ENCODE measurements at regions not wholly inside any gene's neighbourhood (a gene's known extent, or its start where the extent isn't known, plus 50 kb on each side); places are given as distances from the start of the nearest gene placed in this dataset.

GRCh38 chr1:232300466-232300865 is 329.5 kb downstream of the SIPA1L2 start:
- FAIRE-seq (no peak), DNase-seq (ENCODE audit: low read depth in 1 of 2, low spot score in 2 of 2) (no peak)
- ChIA-PET CTCF (ENCODE audit: partially characterized antibody) (interaction anchor here (1.1 to 1.6 kb wide), 2 partner anchors 9 to 39 kb away, joined by 3 to 4 read pairs; no protein-coding TSS in a partner anchor), POLR2A (ENCODE audit: partially characterized antibody) (no interaction called here)
- no peaks in the 10 kb centered on the region for H3K23me2 ChIP-seq (ENCODE audit: low read depth, low read length)
- H3K79me1 ChIP-seq (ENCODE audit: low read depth, low read length): no peaks in the 10 kb centered on the region
- no peaks in the 10 kb centered on the region for H3K79me2 ChIP-seq (ENCODE audit: control insufficient read depth in 1 of 2, insufficient read depth in 2 of 2, low read length in 2 of 2)
- WGBS, 2 experiments (ENCODE audit: extremely low coverage in 1 of 2, insufficient coverage in 1 of 2, insufficient read length in 1 of 2, insufficient replicate concordance in 2 of 2, low coverage in 1 of 2, low lambda C conversion rate in 2 of 2, missing lambda C conversion rate in 1 of 2): 95% methylated on average over 2 of the region's 2 CpGs; no CpG with 5 or more reads in 1 of the 2 experiments
- H2BK20ac ChIP-seq (ENCODE audit: low read length): no peak overlapping the region
- no peak overlapping the region for H2BK12ac ChIP-seq (ENCODE audit: low read depth, low read length)
- no peak for TF ChIP-seq PHF8 (conservative IDR thresholded peaks at IDR 0.05; ENCODE audit: low read depth, low read length)
- H3K4ac ChIP-seq (replicated peaks; ENCODE audit: insufficient read length, low read depth, low read length): no peak overlapping the region
- H3K9me3 ChIP-seq (ENCODE audit: insufficient read depth in 2 of 2, low read depth in 1 of 2, low read length in 1 of 2): no peaks in the 10 kb centered on the region
- H2AFZ ChIP-seq (ENCODE audit: low read length): no peak overlapping the region
- H3K56ac ChIP-seq (replicated peaks; ENCODE audit: insufficient read length, low read depth, low read length): no peak overlapping the region
- H2AK5ac ChIP-seq (ENCODE audit: low read depth, low read length): no peak overlapping the region
- peaks cover 0 to 5% (median 0%) of the 10 kb centered on the region in 4 experiments; a peak in 2 of 7 replicates for H3K4me1 ChIP-seq (replicated peaks in 1 of 4; ENCODE audit: control insufficient read depth in 3 of 4, insufficient read depth in 4 of 4, low read length in 3 of 4)
- H2BK5ac ChIP-seq (ENCODE audit: low read depth, low read length): no peak overlapping the region
- no peak overlapping the region for H3K4me3 ChIP-seq (ENCODE audit: extremely low read depth in 1 of 4, insufficient read depth in 2 of 4, low read depth in 3 of 4, low read length in 4 of 4)
- H3K27me3 ChIP-seq (replicated peaks in 1 of 4; ENCODE audit: control insufficient read depth in 3 of 4, extremely low read depth in 1 of 4, insufficient read depth in 3 of 4, low read length in 3 of 4): no peaks in the 10 kb centered on the region; a peak in 2 of 7 replicates
- H3K4me2 ChIP-seq (ENCODE audit: insufficient read depth in 1 of 2, low read depth in 2 of 2, low read length in 2 of 2): no peak overlapping the region
- no peaks in the 10 kb centered on the region for H3K36me3 ChIP-seq (ENCODE audit: control insufficient read depth in 2 of 4, insufficient read depth in 4 of 4, low read length in 3 of 4)
- H3K23ac ChIP-seq (ENCODE audit: insufficient read length): no peak overlapping the region
- no peak overlapping the region for H4K91ac ChIP-seq (replicated peaks; ENCODE audit: insufficient read length, low read length)
- no peak overlapping the region for H3K9ac ChIP-seq (replicated peaks in 1 of 4; ENCODE audit: extremely low read depth in 1 of 4, low read depth in 3 of 4, low read length in 3 of 4)
- no peak overlapping the region for H4K8ac ChIP-seq (ENCODE audit: extremely low read depth, insufficient read depth, low read length)
- H4K20me1 ChIP-seq (replicated peaks in 1 of 2; ENCODE audit: control insufficient read depth in 1 of 2, insufficient read depth in 2 of 2, low read length in 2 of 2): no peaks in the 10 kb centered on the region
- H2BK15ac ChIP-seq (ENCODE audit: low read length): no peak overlapping the region
- no peak overlapping the region for H2BK120ac ChIP-seq (replicated peaks; ENCODE audit: low read depth, low read length)
- no peak overlapping the region for H4K5ac ChIP-seq (ENCODE audit: insufficient read length, low read depth, low read length)
- H3K14ac ChIP-seq (ENCODE audit: insufficient read length): no peak overlapping the region
- H3K18ac ChIP-seq (ENCODE audit: extremely low read depth, low read length): no peak overlapping the region
- no peak overlapping the region for H3K27ac ChIP-seq (ENCODE audit: low read depth, low read length)

All from H1 (cell line).